ENCODE measurements at regions not wholly inside any gene's neighbourhood (a gene's known extent, or its start where the extent isn't known, plus 50 kb on each side); places are given as distances from the start of the nearest gene placed in this dataset.

- TF ChIP-seq ZBTB11 (CRISPR knock-in tag; IDR thresholded peaks at IDR 0.05) (peak in 1 of 3 experiments; percentile 95; a peak in 2 of 6 replicates), NCOR1 (IDR thresholded peaks at IDR 0.05) (peak; percentile 46; the same call in 1 of the 2 replicates), ZNF717 (CRISPR knock-in tag; IDR thresholded peaks at IDR 0.05) (peak; percentile 95), NR2C1 (IDR thresholded peaks at IDR 0.05) (0 out of 2 replicates have a peak, but pooled peaks have one; percentile 35), NR2C1 (tag; IDR thresholded peaks at IDR 0.05) (peak; percentile 97), ZNF830 (CRISPR knock-in tag; IDR thresholded peaks at IDR 0.05) (0 out of 2 replicates have a peak, but pooled peaks have one; percentile 87), MAZ (CRISPR knock-in tag; conservative IDR thresholded peaks at IDR 0.05 in 1 of 2, IDR thresholded peaks at IDR 0.05 in 1 of 2) (peak; percentile 31 to 99; a peak in 2 of 4 replicates), MEF2D (tag; conservative IDR thresholded peaks at IDR 0.05; ENCODE audit: low read depth) (peak; percentile 98), ZBTB34 (CRISPR knock-in tag; IDR thresholded peaks at IDR 0.05) (peak; percentile 99), ZNF561 (CRISPR knock-in tag; conservative IDR thresholded peaks at IDR 0.05) (peak; percentile 97), ZNF696 (CRISPR knock-in tag; conservative IDR thresholded peaks at IDR 0.05) (peak; percentile 95), XRCC5 (IDR thresholded peaks at IDR 0.05; ENCODE audit: low read depth, low read length) (no peak), SUPT5H (IDR thresholded peaks at IDR 0.05) (no peak), THRB (CRISPR knock-in tag; conservative IDR thresholded peaks at IDR 0.05) (peak; percentile 96), POLR2H (tag; IDR thresholded peaks at IDR 0.05; ENCODE audit: low read depth) (peak; percentile 69), HNRNPH1 (optimal IDR thresholded peaks at IDR 0.05; ENCODE audit: low read depth, low read length) (no peak), CREB5 (CRISPR knock-in tag; IDR thresholded peaks at IDR 0.05) (peak; percentile 92), TOE1 (IDR thresholded peaks at IDR 0.05; ENCODE audit: borderline replicate concordance) (no peak), TOE1 (CRISPR knock-in tag; IDR thresholded peaks at IDR 0.05; ENCODE audit: borderline replicate concordance, low read depth) (no peak), CREB3 (tag; conservative IDR thresholded peaks at IDR 0.05; ENCODE audit: low read depth) (peak; percentile 100)
Observed at GRCh38 chr11:97973352-97973857, 1047.3 kb upstream of the CNTN5 start (continued).

Measured in K562 (cell line).